ENCODE measurements at regions not wholly inside any gene's neighbourhood (a gene's known extent, or its start where the extent isn't known, plus 50 kb on each side); places are given as distances from the start of the nearest gene placed in this dataset.

DNA sequence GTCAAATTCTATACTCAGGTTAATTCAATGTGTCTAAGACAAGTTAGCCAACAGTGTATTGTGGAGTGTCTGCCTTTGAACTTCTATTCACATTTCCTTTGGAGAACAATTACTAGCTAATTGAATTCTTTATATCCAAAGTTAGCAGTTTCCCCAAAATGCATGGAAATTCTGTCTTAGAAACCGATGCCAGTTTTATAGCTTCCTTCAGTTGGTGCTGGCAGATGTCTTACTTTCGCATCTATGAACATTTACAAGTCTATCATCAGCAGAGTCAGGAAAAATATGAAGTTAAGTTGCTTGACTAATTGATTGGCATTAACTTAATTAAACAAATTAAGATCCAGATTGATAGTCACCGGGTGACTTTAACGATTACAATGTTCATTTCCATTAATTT is 527.6 kb upstream of the CDH18 start:
- intact Hi-C loops (cut with DNase I), result no loop called here
- no peak for DNase-seq
- 93 to 96% (median 95%) methylated on average over 4 of the region's 4 CpGs for WGBS, 3 donors
- Histone ChIP-seq H3K27me3 (no peaks in the 10 kb centered on the region), H3K9me3 (no peaks in the 10 kb centered on the region), H3K36me3 (no peaks in the 10 kb centered on the region), H3K27ac (no peak overlapping the region), H3K4me3 (no peak overlapping the region), H3K4me1 (ENCODE audit: insufficient read depth) (no peaks in the 10 kb centered on the region)
- TF ChIP-seq POLR2A (IDR thresholded peaks at IDR 0.05) (no peak), EP300 (IDR thresholded peaks at IDR 0.05) (no peak), CTCF (IDR thresholded peaks at IDR 0.05) (no peak)

- WGBS, 3 donors, result 71 to 76% (median 76%) methylated on average over 4 of the region's 4 CpGs
These were observed 526.1 kb upstream of the CDH18 start for GRCh38 chr5:20514145-20514544.

GRCh38 chr5:20500546-20500945 is 512.5 kb upstream of the CDH18 start:
- DNase-seq, result no peak
- Histone ChIP-seq H3K4me3 (no peak overlapping the region), H3K4me1 (ENCODE audit: insufficient read depth) (no peaks in the 10 kb centered on the region), H3K27ac (no peak overlapping the region), H3K36me3 (no peaks in the 10 kb centered on the region), H3K9me3 (no peaks in the 10 kb centered on the region), H3K27me3 (no peaks in the 10 kb centered on the region)
- WGBS, 3 donors, result 80 to 90% (median 88%) methylated on average over 2 of the region's 2 CpGs
- intact Hi-C loops (cut with DNase I), result no loop called here
- TF ChIP-seq CTCF (IDR thresholded peaks at IDR 0.05) (no peak), POLR2A (IDR thresholded peaks at IDR 0.05) (no peak), EP300 (IDR thresholded peaks at IDR 0.05) (no peak)

More at GRCh38 chr5:20514145-20514544, 526.1 kb upstream of the CDH18 start:
- H3K27ac ChIP-seq, result no peak overlapping the region
- H3K36me3 ChIP-seq, result no peaks in the 10 kb centered on the region
- no peak for TF ChIP-seq POLR2A (IDR thresholded peaks at IDR 0.05)
- no peak for TF ChIP-seq EP300 (IDR thresholded peaks at IDR 0.05)
- TF ChIP-seq CTCF (IDR thresholded peaks at IDR 0.05), result no peak
- H3K4me3 ChIP-seq, result no peak overlapping the region
- H3K4me1 ChIP-seq (ENCODE audit: insufficient read depth), result no peaks in the 10 kb centered on the region
- no peak for DNase-seq
- H3K9me3 ChIP-seq, result no peaks in the 10 kb centered on the region
- intact Hi-C loops (cut with DNase I), result no loop called here
- no peaks in the 10 kb centered on the region for H3K27me3 ChIP-seq

GRCh38 chr5:20498926-20499325 is 510.9 kb upstream of the CDH18 start:
- H3K9me3 ChIP-seq, result no peaks in the 10 kb centered on the region
- TF ChIP-seq EP300 (IDR thresholded peaks at IDR 0.05) (no peak), POLR2A (IDR thresholded peaks at IDR 0.05) (no peak), CTCF (IDR thresholded peaks at IDR 0.05) (no peak)
- DNase-seq, result no peak
- H3K36me3 ChIP-seq, result no peaks in the 10 kb centered on the region
- H3K27ac ChIP-seq, result no peak overlapping the region
- H3K27me3 ChIP-seq, result no peaks in the 10 kb centered on the region
- 79 to 83% (median 81%) methylated on average over 3 of the region's 3 CpGs for WGBS, 3 donors
- H3K4me3 ChIP-seq, result no peak overlapping the region
- no peaks in the 10 kb centered on the region for H3K4me1 ChIP-seq (ENCODE audit: insufficient read depth)
- intact Hi-C loops (cut with DNase I), result no loop called here

GRCh38 chr5:20498102-20498501 is 510.1 kb upstream of the CDH18 start:
- no peaks in the 10 kb centered on the region for H3K36me3 ChIP-seq
- H3K4me1 ChIP-seq (ENCODE audit: insufficient read depth), result no peaks in the 10 kb centered on the region
- no peak overlapping the region for H3K27ac ChIP-seq
- no peak for DNase-seq
- intact Hi-C loops (cut with DNase I), result no loop called here
- TF ChIP-seq EP300 (IDR thresholded peaks at IDR 0.05), result no peak
- no peak for TF ChIP-seq CTCF (IDR thresholded peaks at IDR 0.05)
- TF ChIP-seq POLR2A (IDR thresholded peaks at IDR 0.05), result no peak
- H3K9me3 ChIP-seq, result no peaks in the 10 kb centered on the region
- H3K4me3 ChIP-seq, result no peak overlapping the region
- 97 to 98% (median 98%) methylated on average over 1 of the region's 1 CpG for whole genome bisulfite sequencing, 3 donors
- H3K27me3 ChIP-seq, result no peaks in the 10 kb centered on the region
